NCI-H2196 treated with DMSO at 0.1 percent for 48 hours (cell line): ENCODE measurements at regions not wholly inside any gene's neighbourhood (a gene's known extent, or its start where the extent isn't known, plus 50 kb on each side); places are given as distances from the start of the nearest gene placed in this dataset.

ENCODE experiments used
- DNase-seq: peaks from one replicate; lab custom pipeline; 2025; ENCODE audit not compliant: unreplicated experiment; lab: John Stamatoyannopoulos, UW

DNA sequence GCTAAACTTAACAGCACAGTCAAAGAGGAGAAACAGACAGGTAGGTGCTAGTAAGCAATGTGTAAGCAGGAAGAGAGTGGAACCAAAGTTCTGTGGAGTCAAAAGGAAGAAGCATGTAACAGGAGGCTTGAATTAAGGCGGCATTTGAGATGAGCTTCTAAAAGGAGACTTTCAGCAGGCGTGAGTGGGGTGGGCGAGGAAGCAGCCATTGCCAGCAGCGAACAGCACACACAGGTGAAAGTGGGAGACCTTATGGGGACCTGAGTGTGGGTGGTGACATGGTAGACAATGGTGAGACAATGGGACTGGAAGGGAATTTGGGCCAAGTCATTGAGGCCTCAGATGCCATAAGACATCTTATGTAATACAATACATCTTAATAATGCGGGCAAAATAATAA is 195.0 kb downstream of the PAX1 start:
- no peak for DNase-seq

DNA sequence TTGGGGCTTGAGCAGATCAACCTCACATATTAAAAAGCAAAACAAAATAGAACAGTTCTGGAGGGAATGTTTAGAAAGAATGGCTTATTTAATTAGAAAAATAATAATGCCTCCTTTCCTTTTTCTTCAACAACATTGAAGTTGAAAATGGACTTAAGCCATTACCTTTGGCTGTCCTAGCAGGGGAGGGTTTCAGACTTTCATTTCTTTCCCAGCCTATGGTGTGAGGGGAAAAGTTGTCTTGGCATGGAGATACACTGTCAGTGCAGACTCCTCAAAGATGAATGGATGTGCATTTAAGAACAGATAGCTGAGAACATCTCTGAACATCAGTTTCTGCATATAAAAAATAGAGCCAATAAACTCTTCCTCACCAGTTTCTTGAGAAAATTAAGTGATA is 169.5 kb downstream of the PAX1 start:
- DNase-seq: no peak

DNA sequence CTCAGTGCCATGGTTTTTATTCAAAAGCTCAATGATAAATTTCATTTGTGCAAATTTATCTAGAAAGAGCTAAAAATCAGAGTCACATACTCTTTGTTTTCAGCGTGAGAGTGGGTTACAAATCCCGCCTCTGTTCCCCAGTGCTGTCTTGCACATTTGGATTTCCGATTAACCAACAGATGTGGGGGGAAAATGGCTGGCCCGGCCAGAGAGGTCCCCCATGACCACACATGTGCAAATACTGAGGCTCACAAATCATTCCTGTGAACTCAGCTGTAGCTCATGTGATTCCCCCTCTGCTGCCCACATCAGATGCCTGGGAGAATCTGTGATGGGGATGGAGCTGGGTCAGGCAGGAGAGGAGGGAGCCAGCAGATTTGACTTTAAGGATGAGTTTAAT is 168.7 kb downstream of the PAX1 start:
- DNase-seq: no peak

DNA sequence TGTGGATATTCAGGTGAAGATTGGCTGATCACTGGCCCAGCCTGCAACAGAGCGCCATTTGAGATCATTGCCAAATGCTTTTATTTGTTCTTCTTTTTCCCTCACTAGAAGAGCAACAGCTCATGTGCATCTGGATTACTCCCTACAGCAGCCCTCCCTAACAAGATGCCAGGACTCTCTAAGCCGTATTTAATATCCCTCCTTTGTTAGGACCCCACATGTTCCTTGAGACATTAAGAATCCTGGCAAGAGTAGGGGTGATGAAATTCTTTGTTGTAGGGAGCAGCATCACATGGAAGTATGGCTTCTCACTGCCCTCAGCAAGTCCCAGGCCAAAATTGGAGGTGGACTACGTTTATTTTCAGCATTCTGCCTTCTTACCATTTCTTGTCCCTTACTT is 167.8 kb downstream of the PAX1 start:
- no peak for DNase-seq

DNA sequence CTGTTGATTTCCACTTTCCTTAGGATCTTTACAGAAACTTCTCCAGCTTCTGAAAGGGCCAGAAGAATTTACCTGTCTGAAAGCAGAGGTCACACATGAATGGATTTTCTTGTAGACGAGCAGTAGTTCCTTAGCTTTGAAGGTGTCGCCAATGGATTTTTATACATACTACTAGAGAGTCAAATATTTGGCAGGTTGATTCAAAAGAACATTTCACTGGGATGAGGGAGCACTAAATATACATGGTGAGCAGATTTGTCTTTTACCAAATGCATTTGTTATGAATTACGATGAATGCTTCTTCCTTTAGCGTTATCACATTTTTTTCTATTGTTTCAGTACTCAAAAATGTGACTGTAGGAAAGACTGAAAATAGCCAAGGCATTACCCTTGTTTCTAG is 162.3 kb downstream of the PAX1 start:
- no peak for DNase-seq

DNA sequence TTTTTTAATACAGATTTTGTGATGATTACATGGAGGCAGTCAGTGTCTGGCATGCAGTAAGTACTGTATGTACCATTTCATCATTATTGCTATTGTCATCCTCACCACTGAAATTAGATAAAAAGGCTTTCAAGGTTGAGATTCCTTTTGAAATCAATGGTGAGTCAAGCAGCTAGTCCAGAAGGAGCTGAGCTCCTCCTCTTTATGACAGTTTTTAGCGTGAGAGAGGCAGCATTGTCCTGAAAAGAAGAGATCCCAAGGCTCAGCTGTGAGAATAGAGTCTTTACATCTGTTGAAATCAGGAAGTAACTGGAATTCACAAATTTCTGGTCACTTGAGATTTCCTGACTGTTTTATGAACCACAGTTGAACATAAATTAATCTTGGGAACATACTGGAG is 161.9 kb downstream of the PAX1 start:
- DNase-seq: no peak

GRCh38 chr20:21862956-21863355 is 157.5 kb downstream of the PAX1 start:
- DNase-seq: no peak

GRCh38 chr20:21862259-21862946 is 156.9 kb downstream of the PAX1 start:
- no peak for DNase-seq

GRCh38 chr20:21840991-21841390 is 135.5 kb downstream of the PAX1 start:
- DNase-seq: no peak

DNA sequence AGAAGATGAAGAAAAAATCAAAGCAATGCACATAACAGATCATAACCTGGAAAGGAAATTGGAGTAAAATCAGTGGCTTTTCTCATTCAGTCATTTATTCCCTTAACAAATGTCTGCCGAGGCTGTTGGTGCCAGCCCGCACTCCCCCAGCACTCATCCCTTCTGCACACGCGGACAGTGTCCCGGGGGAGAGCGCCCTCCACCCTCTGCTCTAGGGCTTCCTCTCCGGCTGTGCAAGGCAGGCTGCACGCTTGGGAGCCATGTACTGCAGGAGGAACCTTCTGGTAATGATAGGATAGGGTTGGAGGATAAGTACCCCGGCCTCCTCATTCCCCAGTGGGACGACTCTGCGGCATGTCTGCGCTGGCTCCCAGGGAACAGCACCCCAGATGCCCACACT is 134.5 kb downstream of the PAX1 start:
- DNase-seq: no peak

DNA sequence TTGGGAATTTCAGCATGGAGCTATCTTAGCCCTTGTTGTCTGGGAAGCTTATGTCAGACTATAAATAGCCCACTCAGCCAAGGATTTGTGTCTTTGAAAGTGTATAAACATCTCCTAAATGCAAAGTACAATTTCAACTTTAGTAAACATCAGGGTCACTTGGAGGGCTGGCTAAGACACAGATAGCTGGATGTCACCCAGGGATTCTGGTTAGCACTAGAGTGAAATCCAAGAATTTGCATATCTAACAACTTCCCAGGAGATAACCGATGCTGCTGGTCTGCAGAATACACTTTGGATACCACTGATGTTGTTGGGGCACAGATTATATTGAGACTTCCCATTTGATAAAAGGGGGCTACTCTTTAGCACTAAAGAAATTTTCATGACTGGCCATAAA is 130.9 kb downstream of the PAX1 start:
- DNase-seq: no peak

DNA sequence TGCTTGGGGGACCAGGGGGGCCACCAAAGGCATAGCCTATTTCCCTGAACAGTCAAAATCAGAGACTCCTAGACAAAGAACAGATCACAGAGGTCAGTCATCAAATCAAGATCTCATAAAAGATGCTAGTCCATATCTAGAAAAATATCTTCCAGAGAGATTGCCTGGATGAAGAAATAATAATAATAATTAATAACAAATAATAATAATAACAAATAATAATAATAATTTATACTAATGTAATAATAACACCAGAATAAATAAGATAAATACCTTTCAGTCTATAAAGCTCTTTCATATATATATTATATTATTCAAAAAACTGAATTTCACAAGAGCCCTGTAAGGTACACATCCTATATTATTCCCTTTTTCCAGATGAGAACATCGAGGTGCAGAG is 129.6 kb downstream of the PAX1 start:
- DNase-seq: no peak

DNA sequence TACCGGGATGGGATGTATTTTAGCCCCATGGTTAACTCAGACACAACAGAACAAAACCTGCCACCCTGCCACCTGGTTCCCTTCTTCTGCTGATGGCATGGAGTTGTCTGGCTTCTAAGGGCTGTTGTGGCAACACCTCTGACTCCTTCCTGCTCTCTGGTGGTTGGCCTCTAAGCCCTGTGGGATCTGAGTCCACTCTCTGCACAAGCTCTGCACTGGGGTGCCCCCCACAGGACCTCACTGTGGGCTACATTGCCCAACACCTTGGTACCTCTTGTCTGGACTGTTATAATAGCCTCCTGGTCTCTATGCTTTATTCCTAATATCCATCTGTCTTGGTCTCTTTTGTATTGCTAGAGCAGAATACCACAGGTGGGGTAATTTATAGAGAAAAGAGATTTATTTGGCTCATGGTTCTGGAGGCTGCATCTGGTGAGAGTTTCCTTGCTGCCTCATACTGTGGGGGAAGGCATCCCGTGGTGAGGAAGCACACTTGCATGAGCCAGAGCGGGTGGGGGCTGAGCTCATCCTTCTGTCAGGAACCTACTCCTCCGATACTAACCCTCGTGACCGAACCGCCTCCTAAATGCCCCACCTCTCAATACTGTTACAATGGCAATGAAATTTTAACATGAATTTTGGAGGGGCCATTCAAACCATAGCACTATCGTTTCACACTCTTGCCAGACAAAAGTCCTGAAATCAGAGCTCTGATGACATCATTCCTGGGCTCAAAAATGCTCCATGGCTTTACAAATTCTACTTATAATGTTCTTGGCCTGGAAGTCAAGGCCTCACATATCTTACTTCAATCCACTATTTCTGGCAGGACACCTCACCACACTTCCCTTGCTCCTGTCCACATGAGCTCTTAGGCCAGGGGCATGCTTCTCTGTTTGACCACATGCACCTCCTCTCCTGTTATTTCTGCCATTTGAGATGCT is 127.2 kb downstream of the PAX1 start:
- no peak for DNase-seq

- no peak for DNase-seq
Observed at GRCh38 chr20:21826976-21827375, 121.5 kb downstream of the PAX1 start.

GRCh38 chr20:21821358-21821757 is 115.9 kb downstream of the PAX1 start:
- no peak for DNase-seq

- no peak for DNase-seq
Observed at GRCh38 chr20:21820688-21821087, 115.2 kb downstream of the PAX1 start.

DNA sequence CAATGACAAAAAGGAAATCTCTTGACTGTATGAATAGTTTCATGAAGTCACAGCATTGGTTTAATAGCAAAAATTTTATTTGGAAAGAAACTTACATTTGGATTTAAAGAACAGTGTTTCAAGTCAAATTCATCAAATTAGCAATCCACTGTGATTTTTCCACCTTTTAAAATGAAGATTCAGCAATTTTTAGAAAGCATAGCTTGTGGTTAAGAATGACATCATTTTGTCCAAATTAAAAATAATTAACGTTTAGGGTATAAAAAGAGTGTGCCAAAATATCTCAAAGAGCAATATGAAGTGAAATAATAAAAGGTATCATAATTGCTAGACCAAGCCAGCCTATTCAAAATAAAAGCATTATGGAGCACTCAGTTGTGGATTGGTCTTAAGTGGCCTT is 114.6 kb downstream of the PAX1 start:
- DNase-seq: no peak

DNA sequence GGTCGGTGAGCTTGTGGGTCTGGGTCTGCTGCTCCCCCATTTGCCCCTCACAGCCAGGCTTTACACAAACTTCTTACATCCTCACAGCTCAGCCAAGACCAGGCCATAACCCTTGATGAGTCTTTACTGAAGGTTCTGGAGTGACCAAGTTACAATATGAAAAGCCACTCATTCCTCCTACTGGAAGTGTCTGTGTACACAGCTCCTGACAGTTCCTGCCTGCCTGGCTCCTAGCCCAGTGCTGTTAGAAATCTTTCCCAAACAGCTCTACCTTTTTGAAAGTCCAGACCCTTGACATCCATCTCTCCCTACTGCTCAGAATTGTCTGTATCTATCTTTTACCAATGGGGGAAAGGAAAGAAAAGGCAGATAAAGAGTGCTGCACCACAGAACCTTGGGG is 106.9 kb downstream of the PAX1 start:
- DNase-seq: no peak

DNA sequence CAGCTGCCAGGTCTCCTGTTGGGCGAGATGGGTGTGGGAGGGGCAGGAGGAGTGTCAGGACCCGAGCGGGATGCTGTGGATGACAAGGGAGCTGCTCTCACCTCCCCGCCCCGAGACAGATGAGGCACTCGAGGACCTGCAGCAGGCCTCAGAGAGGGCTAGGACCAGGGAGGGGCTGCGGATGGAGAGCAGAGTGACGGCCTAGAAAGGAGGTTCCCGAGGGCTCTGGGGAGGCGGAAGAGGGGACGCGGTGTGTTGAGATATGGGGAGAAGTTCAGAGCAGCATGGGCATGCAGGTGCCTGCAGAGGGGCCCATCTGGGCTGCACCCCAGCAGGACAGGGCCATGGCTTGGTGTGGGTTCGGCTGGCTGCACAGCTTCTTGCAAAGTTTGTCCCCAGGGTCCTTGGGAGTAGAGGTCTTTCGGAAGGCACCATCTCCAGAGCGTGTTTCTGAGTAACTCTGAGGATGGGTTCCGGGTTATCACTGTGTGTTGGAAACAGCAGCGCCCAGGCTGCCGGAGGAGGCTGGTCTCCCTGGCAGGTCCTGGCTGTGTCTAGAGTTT is 104.6 kb downstream of the PAX1 start:
- no peak for DNase-seq

DNA sequence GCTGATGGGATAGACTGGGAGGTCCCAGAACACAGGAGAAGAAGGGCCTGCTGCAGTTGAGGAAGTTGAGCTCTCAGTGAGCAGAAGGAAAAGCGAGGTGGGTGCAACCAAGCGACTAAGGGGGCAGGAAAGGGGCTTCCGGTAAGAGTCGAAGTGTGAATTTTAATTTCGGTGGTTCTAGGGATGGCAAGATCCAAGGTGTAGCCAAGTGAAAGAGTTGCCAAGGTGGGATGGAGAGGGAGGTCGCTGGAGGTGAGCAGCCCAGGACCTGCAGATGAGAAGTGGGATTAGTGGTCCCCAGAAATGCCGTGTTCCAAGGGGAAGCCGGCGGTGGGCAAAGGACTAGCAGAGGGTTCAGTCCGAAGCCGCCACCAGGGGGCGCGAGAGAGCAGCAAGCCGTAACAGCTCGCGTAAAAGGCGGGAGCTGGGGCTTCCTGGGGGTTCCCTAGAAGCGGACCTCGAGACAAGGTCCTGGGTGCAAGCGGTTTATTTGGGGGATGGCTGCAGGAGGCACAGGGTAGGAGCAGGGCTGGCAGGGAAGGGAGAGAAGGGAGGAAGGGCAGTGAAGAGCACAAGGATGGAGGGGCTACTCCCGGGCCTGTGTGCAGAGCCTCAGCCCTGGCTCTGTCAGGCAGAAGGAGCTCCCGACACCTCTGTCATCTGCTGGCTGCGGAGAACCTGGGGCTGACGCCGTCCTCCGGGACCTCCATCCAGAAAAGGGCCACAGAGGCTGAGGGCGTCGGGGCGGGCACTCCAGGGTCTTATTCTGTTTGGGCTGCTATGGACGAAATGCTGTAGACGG is 103.6 kb downstream of the PAX1 start:
- DNase-seq: no peak

- DNase-seq: no peak
Observed at GRCh38 chr20:21808139-21808538, 102.7 kb downstream of the PAX1 start.
